OCI-LY1 (cell line): ENCODE measurements at regions not wholly inside any gene's neighbourhood (a gene's known extent, or its start where the extent isn't known, plus 50 kb on each side); places are given as distances from the start of the nearest gene placed in this dataset.

Source experiments
- H2AFZ ChIP-seq: fragments of 200-600 bp; sonication (generic), shearing (Covaris generic); 2 replicates; pipeline ENCODE4 v1.6.0; 2014; ENCODE audit warnings: antibody characterized with exemption, mild to moderate bottlenecking, low read length
- H3F3A ChIP-seq: fragments of 200-600 bp; sonication (generic), shearing (Covaris generic); 2 replicates; pipeline ENCODE4 v1.6.0; 2014; ENCODE audit warnings: mild to moderate bottlenecking, antibody characterized with exemption, low read length, moderate library complexity; ENCODE audit not compliant: insufficient read depth
- H3K27ac ChIP-seq: fragments of 200-600 bp; sonication (generic); 2 replicates; pipeline ENCODE4 v1.5.1; 2014; ENCODE audit warnings: low read length, mixed run types, mild to moderate bottlenecking, low read depth; ENCODE audit not compliant: poor library complexity, severe bottlenecking
- H3K27me3 ChIP-seq: fragments of 200-600 bp; sonication (generic); 2 replicates; pipeline ENCODE4 v1.6.0; 2014; ENCODE audit warnings: antibody characterized with exemption, mild to moderate bottlenecking, low read length, moderate library complexity; ENCODE audit not compliant: insufficient read depth
- H3K36me3 ChIP-seq: fragments of 200-600 bp; sonication (generic); 2 replicates; pipeline ENCODE4 v1.6.1; 2014; ENCODE audit warnings: mild to moderate bottlenecking, antibody characterized with exemption, low read length, moderate library complexity, mixed read lengths; ENCODE audit not compliant: insufficient read depth
- H3K4me1 ChIP-seq: fragments of 200-600 bp; sonication (generic); 2 replicates; pipeline ENCODE4 v1.5.1; 2014; ENCODE audit warnings: mild to moderate bottlenecking, low read length, moderate library complexity; ENCODE audit not compliant: insufficient read depth, severe bottlenecking
- H3K4me2 ChIP-seq: fragments of 200-600 bp; sonication (generic), shearing (Covaris generic); 2 replicates; pipeline ENCODE4 v1.6.1; 2014; ENCODE audit warnings: low read length
- H3K4me3 ChIP-seq: fragments of 200-600 bp; sonication (generic); 2 replicates; pipeline ENCODE4 v1.5.1; 2014; ENCODE audit warnings: low read length, low read depth, mild to moderate bottlenecking, mixed read lengths; ENCODE audit not compliant: poor library complexity, severe bottlenecking
- H3K79me2 ChIP-seq: fragments of 200-600 bp; shearing (Covaris generic); 2 replicates; pipeline ENCODE4 v1.6.1; 2016; ENCODE audit warnings: mixed run types, low read length, mixed read lengths; ENCODE audit not compliant: insufficient read depth
- H3K9ac ChIP-seq: fragments of 200-600 bp; sonication (generic), shearing (Covaris generic); 2 replicates; pipeline ENCODE4 v1.6.1; 2014; ENCODE audit warnings: mild to moderate bottlenecking, low read length, mixed read lengths
- H3K9me2 ChIP-seq: fragments of 200-600 bp; sonication (generic), shearing (Covaris generic); 2 replicates; pipeline ENCODE4 v1.6.1; 2014; ENCODE audit warnings: low read depth, mild to moderate bottlenecking, low read length, mixed read lengths
- H3K9me3 ChIP-seq: fragments of 200-600 bp; shearing (Covaris generic); 2 replicates; pipeline ENCODE4 v1.6.1; 2014; ENCODE audit warnings: low read length, mixed read lengths
- H4K20me1 ChIP-seq: fragments of 200-600 bp; sonication (generic), shearing (Covaris generic); 2 replicates; pipeline ENCODE4 v1.6.0; 2016; ENCODE audit warnings: mild to moderate bottlenecking, low read length; ENCODE audit not compliant: insufficient read depth
- CTCF ChIP-seq: fragments of 200-600 bp; sonication (generic), shearing (Covaris generic); IDR thresholded peaks from 2 replicates; pipeline ENCODE4 v1.5.1; 2017; ENCODE audit warnings: mild to moderate bottlenecking, antibody characterized with exemption, low read length, moderate library complexity, mixed read lengths
- EZH2 ChIP-seq: fragments of 200-600 bp; sonication (generic), shearing (Covaris generic); IDR thresholded peaks from 2 replicates; pipeline ENCODE4 v1.8.0; 2017; ENCODE audit warnings: borderline replicate concordance, mixed run types, mild to moderate bottlenecking, antibody characterized with exemption, low read length, moderate library complexity, mixed read lengths

- Histone ChIP-seq H3K9ac (no peak overlapping the region), H3F3A (no peaks in the 10 kb centered on the region), H3K27ac (no peak overlapping the region), H3K4me2 (no peak overlapping the region), H3K36me3 (no peaks in the 10 kb centered on the region), H2AFZ (no peak overlapping the region), H3K79me2 (no peaks in the 10 kb centered on the region), H3K9me2 (no peaks in the 10 kb centered on the region), H3K9me3 (no peaks in the 10 kb centered on the region), H3K4me3 (no peak overlapping the region), H3K4me1 (no peaks in the 10 kb centered on the region), H3K27me3 (no peaks in the 10 kb centered on the region), H4K20me1 (no peaks in the 10 kb centered on the region)
- TF ChIP-seq EZH2 (no peak), CTCF (no peak)
Measured at GRCh38 chrX:43373032-43373431, 283.1 kb upstream of the MAOA start.

GRCh38 chrX:43375136-43375535, 281.0 kb upstream of the MAOA start:
- H3K36me3 ChIP-seq, result no peaks in the 10 kb centered on the region
- no peak overlapping the region for H3K4me3 ChIP-seq
- no peaks in the 10 kb centered on the region for H3K4me1 ChIP-seq
- no peaks in the 10 kb centered on the region for H3K9me2 ChIP-seq
- no peaks in the 10 kb centered on the region for H3K9me3 ChIP-seq
- no peaks in the 10 kb centered on the region for H3K27me3 ChIP-seq
- no peak overlapping the region for H3K4me2 ChIP-seq
- no peak overlapping the region for H3K27ac ChIP-seq
- H2AFZ ChIP-seq, result no peak overlapping the region
- no peak overlapping the region for H3K9ac ChIP-seq
- H3K79me2 ChIP-seq, result no peaks in the 10 kb centered on the region
- no peaks in the 10 kb centered on the region for H4K20me1 ChIP-seq
- H3F3A ChIP-seq, result no peaks in the 10 kb centered on the region
- no peak for TF ChIP-seq EZH2
- TF ChIP-seq CTCF, result no peak

GRCh38 chrX:43380704-43381103, 275.4 kb upstream of the MAOA start:
- Histone ChIP-seq H3K36me3 (no peaks in the 10 kb centered on the region), H3K4me1 (no peaks in the 10 kb centered on the region), H4K20me1 (no peaks in the 10 kb centered on the region), H3K9me3 (no peaks in the 10 kb centered on the region), H3K27ac (no peak overlapping the region), H3K9ac (no peak overlapping the region), H2AFZ (no peak overlapping the region), H3F3A (no peaks in the 10 kb centered on the region), H3K4me2 (no peak overlapping the region), H3K27me3 (no peaks in the 10 kb centered on the region), H3K4me3 (no peak overlapping the region), H3K9me2 (no peaks in the 10 kb centered on the region), H3K79me2 (no peaks in the 10 kb centered on the region)
- TF ChIP-seq EZH2 (no peak), CTCF (no peak)
